ENCODE measurements at regions not wholly inside any gene's neighbourhood (a gene's known extent, or its start where the extent isn't known, plus 50 kb on each side); places are given as distances from the start of the nearest gene placed in this dataset.

DNA sequence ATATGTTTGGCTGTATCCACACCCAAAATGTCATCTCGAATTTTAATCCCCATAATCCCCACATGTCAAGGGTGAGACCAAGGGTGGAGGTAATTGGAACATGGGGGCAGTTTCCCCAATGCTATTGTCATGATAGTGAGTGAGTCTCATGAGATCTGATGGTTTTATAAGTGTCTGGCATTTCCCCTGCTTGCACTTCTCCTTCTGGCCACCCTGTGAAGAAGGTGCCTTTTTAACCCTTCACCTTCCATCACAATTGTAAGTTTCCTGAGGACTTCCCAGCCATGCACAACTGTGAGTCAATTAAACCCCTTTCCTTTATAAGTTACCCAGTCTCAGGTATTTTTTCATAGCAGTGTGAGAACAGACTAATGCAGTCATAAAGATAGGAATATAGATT is 216.7 kb upstream of the SSTR1 start:
- TF ChIP-seq, protein P1, sequence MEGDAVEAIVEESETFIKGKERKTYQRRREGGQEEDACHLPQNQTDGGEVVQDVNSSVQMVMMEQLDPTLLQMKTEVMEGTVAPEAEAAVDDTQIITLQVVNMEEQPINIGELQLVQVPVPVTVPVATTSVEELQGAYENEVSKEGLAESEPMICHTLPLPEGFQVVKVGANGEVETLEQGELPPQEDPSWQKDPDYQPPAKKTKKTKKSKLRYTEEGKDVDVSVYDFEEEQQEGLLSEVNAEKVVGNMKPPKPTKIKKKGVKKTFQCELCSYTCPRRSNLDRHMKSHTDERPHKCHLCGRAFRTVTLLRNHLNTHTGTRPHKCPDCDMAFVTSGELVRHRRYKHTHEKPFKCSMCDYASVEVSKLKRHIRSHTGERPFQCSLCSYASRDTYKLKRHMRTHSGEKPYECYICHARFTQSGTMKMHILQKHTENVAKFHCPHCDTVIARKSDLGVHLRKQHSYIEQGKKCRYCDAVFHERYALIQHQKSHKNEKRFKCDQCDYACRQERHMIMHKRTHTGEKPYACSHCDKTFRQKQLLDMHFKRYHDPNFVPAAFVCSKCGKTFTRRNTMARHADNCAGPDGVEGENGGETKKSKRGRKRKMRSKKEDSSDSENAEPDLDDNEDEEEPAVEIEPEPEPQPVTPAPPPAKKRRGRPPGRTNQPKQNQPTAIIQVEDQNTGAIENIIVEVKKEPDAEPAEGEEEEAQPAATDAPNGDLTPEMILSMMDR (IDR thresholded peaks at IDR 0.05): no peak
- TF ChIP-seq POLR2A (IDR thresholded peaks at IDR 0.05): no peak
